ENCODE measurements at regions not wholly inside any gene's neighbourhood (a gene's known extent, or its start where the extent isn't known, plus 50 kb on each side); places are given as distances from the start of the nearest gene placed in this dataset.
"Not testable (repeated sequence)": the region's sequence is repeated elsewhere in the genome, so short reads cannot be mapped to it uniquely, and the experiment has no call there.

- Mint-ChIP-seq H3K36me3 (ENCODE audit: low read depth) (no peaks in the 10 kb centered on the region), H3K27ac (no peak overlapping the region), H3K9me3 (ENCODE audit: low read depth) (no peaks in the 10 kb centered on the region), H3K4me1 (no peaks in the 10 kb centered on the region), H3K4me3 (no peak overlapping the region), H3K27me3 (no peaks in the 10 kb centered on the region)
- ATAC-seq (no peak), DNase-seq (no peak)
- ChIA-PET CTCF (no interaction called here), POLR2A (no interaction called here)
- intact Hi-C loops (cut with DNase I, micrococcal nuclease), result no loop called here
Observed at GRCh38 chr3:115292131-115292530, 145.0 kb upstream of the ZBTB20 start.

GRCh38 chr3:115292677-115293165 lies 145.6 kb upstream of the ZBTB20 start:
- intact Hi-C loops (cut with DNase I, micrococcal nuclease), result no loop called here
- Mint-ChIP-seq H3K9me3 (ENCODE audit: low read depth) (no peaks in the 10 kb centered on the region), H3K27ac (no peak overlapping the region), H3K27me3 (no peaks in the 10 kb centered on the region), H3K36me3 (ENCODE audit: low read depth) (no peaks in the 10 kb centered on the region), H3K4me3 (no peak overlapping the region), H3K4me1 (no peaks in the 10 kb centered on the region)
- DNase-seq (no peak), ATAC-seq (no peak)
- ChIA-PET CTCF (interaction anchor here (0.6 kb wide), 1 partner anchor 58 kb away, joined by 3 read pairs; no protein-coding TSS in a partner anchor), POLR2A (no interaction called here)

- ATAC-seq (no peak), DNase-seq (no peak)
- no peaks in the 10 kb centered on the region for H3K9me3 Mint-ChIP-seq (ENCODE audit: low read depth)
- H3K27ac Mint-ChIP-seq, result no peak overlapping the region
- intact Hi-C loops (cut with DNase I, micrococcal nuclease), result no loop called here
- no peak overlapping the region for H3K4me3 Mint-ChIP-seq
- no peaks in the 10 kb centered on the region for H3K27me3 Mint-ChIP-seq
- ChIA-PET CTCF (interaction anchor here (0.6 kb wide), 1 partner anchor 57 kb away, joined by 3 read pairs; no protein-coding TSS in a partner anchor), POLR2A (no interaction called here)
- no peaks in the 10 kb centered on the region for H3K4me1 Mint-ChIP-seq
- no peaks in the 10 kb centered on the region for H3K36me3 Mint-ChIP-seq (ENCODE audit: low read depth)
Observed at GRCh38 chr3:115293321-115293720, 146.2 kb upstream of the ZBTB20 start.

GRCh38 chr3:115301364-115301860 lies 154.3 kb upstream of the ZBTB20 start:
- H3K9me3 Mint-ChIP-seq (ENCODE audit: low read depth), result no peaks in the 10 kb centered on the region

GRCh38 chr3:115317953-115318352 lies 170.9 kb upstream of the ZBTB20 start:
- DNase-seq; intact Hi-C loops (cut with DNase I, micrococcal nuclease); CTCF ChIA-PET; H3K27me3 Mint-ChIP-seq; H3K27ac Mint-ChIP-seq; H3K9me3 Mint-ChIP-seq (ENCODE audit: low read depth); H3K36me3 Mint-ChIP-seq (ENCODE audit: low read depth); POLR2A ChIA-PET; H3K4me1 Mint-ChIP-seq; ATAC-seq; H3K4me3 Mint-ChIP-seq: not testable (repeated sequence)

More at GRCh38 chr3:115301364-115301860, 154.3 kb upstream of the ZBTB20 start:
- intact Hi-C loops (cut with DNase I, micrococcal nuclease), result no loop called here
- no peak for DNase-seq
- H3K27me3 Mint-ChIP-seq, result no peaks in the 10 kb centered on the region
- H3K36me3 Mint-ChIP-seq (ENCODE audit: low read depth), result no peaks in the 10 kb centered on the region
- CTCF ChIA-PET, result no interaction called here
- no peak for ATAC-seq
- POLR2A ChIA-PET, result no interaction called here
- H3K4me1 Mint-ChIP-seq, result no peaks in the 10 kb centered on the region
- no peak overlapping the region for H3K4me3 Mint-ChIP-seq
- H3K27ac Mint-ChIP-seq, result no peak overlapping the region

- Mint-ChIP-seq H3K27me3 (no peaks in the 10 kb centered on the region), H3K27ac (no peak overlapping the region), H3K4me3 (no peak overlapping the region), H3K36me3 (ENCODE audit: low read depth) (no peaks in the 10 kb centered on the region), H3K4me1 (no peaks in the 10 kb centered on the region), H3K9me3 (ENCODE audit: low read depth) (peaks cover 1% of the 10 kb centered on the region)
- no peak for ATAC-seq
- ChIA-PET POLR2A (no interaction called here), CTCF (no interaction called here)
- DNase-seq, result no peak
- intact Hi-C loops (cut with DNase I, micrococcal nuclease), result no loop called here
Observed at GRCh38 chr3:115321400-115321805, 174.3 kb upstream of the ZBTB20 start.

- no peaks in the 10 kb centered on the region for H3K4me1 Mint-ChIP-seq
- intact Hi-C loops (cut with DNase I, micrococcal nuclease), result no loop called here
Observed at GRCh38 chr3:115322901-115323300, 175.8 kb upstream of the ZBTB20 start.

GRCh38 chr3:115323380-115323779 lies 176.3 kb upstream of the ZBTB20 start:
- CTCF ChIA-PET, result no interaction called here

More at GRCh38 chr3:115322901-115323300, 175.8 kb upstream of the ZBTB20 start:
- Mint-ChIP-seq H3K4me3 (no peak overlapping the region), H3K36me3 (ENCODE audit: low read depth) (no peaks in the 10 kb centered on the region), H3K27me3 (no peaks in the 10 kb centered on the region), H3K27ac (no peak overlapping the region), H3K9me3 (ENCODE audit: low read depth) (peaks cover 1% of the 10 kb centered on the region)
- ChIA-PET CTCF (no interaction called here), POLR2A (no interaction called here)
- DNase-seq (no peak), ATAC-seq (no peak)

GRCh38 chr3:115324056-115324455 lies 177.0 kb upstream of the ZBTB20 start:
- Mint-ChIP-seq H3K27ac (no peak overlapping the region), H3K36me3 (ENCODE audit: low read depth) (no peaks in the 10 kb centered on the region), H3K4me1 (no peaks in the 10 kb centered on the region), H3K27me3 (no peaks in the 10 kb centered on the region), H3K4me3 (no peak overlapping the region), H3K9me3 (ENCODE audit: low read depth) (peaks cover 1% of the 10 kb centered on the region)
- CTCF ChIA-PET, result no interaction called here
- ATAC-seq (no peak), DNase-seq (no peak)
- POLR2A ChIA-PET, result no interaction called here
- intact Hi-C loops (cut with DNase I, micrococcal nuclease), result no loop called here

More at GRCh38 chr3:115323380-115323779, 176.3 kb upstream of the ZBTB20 start:
- intact Hi-C loops (cut with DNase I, micrococcal nuclease), result no loop called here
- Mint-ChIP-seq H3K27me3 (no peaks in the 10 kb centered on the region), H3K27ac (no peak overlapping the region), H3K4me3 (no peak overlapping the region), H3K9me3 (ENCODE audit: low read depth) (peaks cover 1% of the 10 kb centered on the region), H3K4me1 (no peaks in the 10 kb centered on the region), H3K36me3 (ENCODE audit: low read depth) (no peaks in the 10 kb centered on the region)
- POLR2A ChIA-PET, result no interaction called here
- ATAC-seq (no peak), DNase-seq (no peak)

GRCh38 chr3:115325539-115325938 lies 178.5 kb upstream of the ZBTB20 start:
- ChIA-PET CTCF (interaction anchor here (1.1 kb wide), 1 partner anchor 33 kb away, joined by 3 read pairs; no protein-coding TSS in a partner anchor), POLR2A (no interaction called here)
- Mint-ChIP-seq H3K9me3 (ENCODE audit: low read depth) (peaks cover 1% of the 10 kb centered on the region), H3K4me1 (no peaks in the 10 kb centered on the region), H3K4me3 (no peak overlapping the region), H3K36me3 (ENCODE audit: low read depth) (no peaks in the 10 kb centered on the region), H3K27ac (no peak overlapping the region), H3K27me3 (no peaks in the 10 kb centered on the region)
- DNase-seq (peak; percentile 26), ATAC-seq (no peak)
- intact Hi-C loops (cut with DNase I, micrococcal nuclease), result no loop called here

- no peak for ATAC-seq
- no peaks in the 10 kb centered on the region for H3K4me1 Mint-ChIP-seq
- CTCF ChIA-PET, result no interaction called here
- H3K27ac Mint-ChIP-seq, result no peak overlapping the region
- intact Hi-C loops (cut with DNase I, micrococcal nuclease), result no loop called here
- H3K36me3 Mint-ChIP-seq (ENCODE audit: low read depth), result no peaks in the 10 kb centered on the region
- POLR2A ChIA-PET, result no interaction called here
- peaks cover 1% of the 10 kb centered on the region for H3K9me3 Mint-ChIP-seq (ENCODE audit: low read depth)
- no peak for DNase-seq
- no peak overlapping the region for H3K4me3 Mint-ChIP-seq
- H3K27me3 Mint-ChIP-seq, result no peaks in the 10 kb centered on the region
Observed at GRCh38 chr3:115330430-115330829, 183.3 kb upstream of the ZBTB20 start.

GRCh38 chr3:115332998-115333397 lies 185.9 kb upstream of the ZBTB20 start:
- Mint-ChIP-seq H3K27ac (no peak overlapping the region), H3K4me1 (no peaks in the 10 kb centered on the region), H3K27me3 (no peaks in the 10 kb centered on the region), H3K9me3 (ENCODE audit: low read depth) (no peaks in the 10 kb centered on the region), H3K4me3 (no peak overlapping the region), H3K36me3 (ENCODE audit: low read depth) (no peaks in the 10 kb centered on the region)
- CTCF ChIA-PET, result no interaction called here
- ATAC-seq, result no peak
- no peak for DNase-seq
- intact Hi-C loops (cut with DNase I, micrococcal nuclease), result no loop called here
- POLR2A ChIA-PET, result no interaction called here

- no peak for ATAC-seq
- H3K27ac Mint-ChIP-seq, result no peak overlapping the region
- CTCF ChIA-PET, result no interaction called here
- no peak overlapping the region for H3K4me3 Mint-ChIP-seq
- no peak for DNase-seq
- intact Hi-C loops (cut with DNase I, micrococcal nuclease), result no loop called here
- H3K27me3 Mint-ChIP-seq, result no peaks in the 10 kb centered on the region
- H3K4me1 Mint-ChIP-seq, result peaks cover 4% of the 10 kb centered on the region
- POLR2A ChIA-PET, result no interaction called here
- H3K9me3 Mint-ChIP-seq (ENCODE audit: low read depth), result no peaks in the 10 kb centered on the region
- no peaks in the 10 kb centered on the region for H3K36me3 Mint-ChIP-seq (ENCODE audit: low read depth)
Observed at GRCh38 chr3:115336836-115337235, 189.7 kb upstream of the ZBTB20 start.
